ENCODE measurements at regions not wholly inside any gene's neighbourhood (a gene's known extent, or its start where the extent isn't known, plus 50 kb on each side); places are given as distances from the start of the nearest gene placed in this dataset.

GRCh38 chr1:191255354-191256054, 777.8 kb upstream of the BRINP3 start:
- DNase-seq (ENCODE audit: low spot score) (no peak), ATAC-seq (no peak), FAIRE-seq (no peak)
- Histone ChIP-seq H2AFZ (ENCODE audit: low read length) (no peak overlapping the region), H3K9ac (ENCODE audit: insufficient read depth, low read depth, low read length) (no peak overlapping the region), H3K27me3 (ENCODE audit: control insufficient read depth in 1 of 2, insufficient read depth in 2 of 2, low read length in 2 of 2) (no peaks in the 10 kb centered on the region), H3K79me2 (ENCODE audit: insufficient read depth, low read length) (no peaks in the 10 kb centered on the region), H3K4me1 (ENCODE audit: insufficient read depth, low read length) (no peaks in the 10 kb centered on the region), H3K9me3 (ENCODE audit: low read length) (no peaks in the 10 kb centered on the region), H3K4me2 (ENCODE audit: low read depth, low read length) (no peak overlapping the region), H3K27ac (ENCODE audit: extremely low read length, insufficient read depth, low read length) (no peak overlapping the region), H3K4me3 (replicated peaks in 1 of 3; ENCODE audit: insufficient read depth in 1 of 3, low read depth in 2 of 3, low read length in 3 of 3) (no peak overlapping the region), H4K20me1 (ENCODE audit: insufficient read depth, low read length) (no peaks in the 10 kb centered on the region), H3K36me3 (replicated peaks in 1 of 2; ENCODE audit: control insufficient read depth in 1 of 2, insufficient read depth in 2 of 2, low read length in 2 of 2) (no peaks in the 10 kb centered on the region)
- WGBS (ENCODE audit: low lambda C conversion rate) = 0% methylated on average over 3 of the region's 3 CpGs
- in situ Hi-C loops (cut with HindIII; ENCODE audit: extremely low pct_ligation_motif_present, low pct_unique_long_range_greater_than_20kb) = no loop called here
- no TSS peak for BruUV-seq (replicated peaks)
- ChIA-PET POLR2A (no interaction called here), CTCF (ENCODE audit: low intra/inter-chr PET ratio, low total read pairs) (no interaction called here)
- intact Hi-C loops (cut with micrococcal nuclease; ENCODE audit: unreplicated experiment) = no loop called here
- TF ChIP-seq, protein P1, sequence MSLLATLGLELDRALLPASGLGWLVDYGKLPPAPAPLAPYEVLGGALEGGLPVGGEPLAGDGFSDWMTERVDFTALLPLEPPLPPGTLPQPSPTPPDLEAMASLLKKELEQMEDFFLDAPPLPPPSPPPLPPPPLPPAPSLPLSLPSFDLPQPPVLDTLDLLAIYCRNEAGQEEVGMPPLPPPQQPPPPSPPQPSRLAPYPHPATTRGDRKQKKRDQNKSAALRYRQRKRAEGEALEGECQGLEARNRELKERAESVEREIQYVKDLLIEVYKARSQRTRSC (CRISPR knock-in tag; IDR thresholded peaks at IDR 0.05; ENCODE audit: low read depth) = no peak
- TF ChIP-seq, protein P2, sequence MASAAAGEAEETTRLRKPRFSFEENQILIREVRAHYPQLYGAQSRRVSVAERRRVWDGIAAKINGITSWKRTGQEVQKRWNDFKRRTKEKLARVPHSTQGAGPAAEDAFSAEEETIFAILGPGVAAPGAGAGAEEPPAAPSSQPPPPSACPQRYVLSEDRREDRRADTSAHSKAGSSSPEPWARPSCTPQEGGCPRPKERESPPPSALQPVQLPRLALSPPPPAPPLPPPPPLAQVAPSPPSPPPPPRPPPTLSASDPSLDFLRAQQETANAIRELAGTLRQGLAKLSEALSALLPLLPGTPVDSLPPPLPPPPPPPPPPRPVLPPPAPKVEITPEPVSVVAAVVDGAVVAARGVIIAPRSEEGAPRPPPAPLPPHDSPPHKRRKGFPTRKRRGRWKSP (CRISPR knock-in tag; IDR thresholded peaks at IDR 0.05) = no peak
- TF ChIP-seq ZNF703 (CRISPR knock-in tag; IDR thresholded peaks at IDR 0.05; ENCODE audit: borderline replicate concordance) = no peak
- no peak for TF ChIP-seq RFXAP (CRISPR knock-in tag; IDR thresholded peaks at IDR 0.05; ENCODE audit: borderline replicate concordance)
- no peak for TF ChIP-seq SNAI1 (CRISPR knock-in tag; IDR thresholded peaks at IDR 0.05; ENCODE audit: borderline replicate concordance)
- no peak for TF ChIP-seq CREM (IDR thresholded peaks at IDR 0.05)
- no peak for TF ChIP-seq CREM (CRISPR knock-in tag; IDR thresholded peaks at IDR 0.05)
- no peak for TF ChIP-seq KLF9 (CRISPR knock-in tag; IDR thresholded peaks at IDR 0.05; ENCODE audit: low read depth)
- no peak for TF ChIP-seq PAF1 (CRISPR knock-in tag; IDR thresholded peaks at IDR 0.05)
- TF ChIP-seq, protein P3, sequence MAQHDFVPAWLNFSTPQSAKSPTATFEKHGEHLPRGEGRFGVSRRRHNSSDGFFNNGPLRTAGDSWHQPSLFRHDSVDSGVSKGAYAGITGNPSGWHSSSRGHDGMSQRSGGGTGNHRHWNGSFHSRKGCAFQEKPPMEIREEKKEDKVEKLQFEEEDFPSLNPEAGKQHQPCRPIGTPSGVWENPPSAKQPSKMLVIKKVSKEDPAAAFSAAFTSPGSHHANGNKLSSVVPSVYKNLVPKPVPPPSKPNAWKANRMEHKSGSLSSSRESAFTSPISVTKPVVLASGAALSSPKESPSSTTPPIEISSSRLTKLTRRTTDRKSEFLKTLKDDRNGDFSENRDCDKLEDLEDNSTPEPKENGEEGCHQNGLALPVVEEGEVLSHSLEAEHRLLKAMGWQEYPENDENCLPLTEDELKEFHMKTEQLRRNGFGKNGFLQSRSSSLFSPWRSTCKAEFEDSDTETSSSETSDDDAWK (CRISPR knock-in tag; IDR thresholded peaks at IDR 0.05) = no peak
- TF ChIP-seq, protein P4, sequence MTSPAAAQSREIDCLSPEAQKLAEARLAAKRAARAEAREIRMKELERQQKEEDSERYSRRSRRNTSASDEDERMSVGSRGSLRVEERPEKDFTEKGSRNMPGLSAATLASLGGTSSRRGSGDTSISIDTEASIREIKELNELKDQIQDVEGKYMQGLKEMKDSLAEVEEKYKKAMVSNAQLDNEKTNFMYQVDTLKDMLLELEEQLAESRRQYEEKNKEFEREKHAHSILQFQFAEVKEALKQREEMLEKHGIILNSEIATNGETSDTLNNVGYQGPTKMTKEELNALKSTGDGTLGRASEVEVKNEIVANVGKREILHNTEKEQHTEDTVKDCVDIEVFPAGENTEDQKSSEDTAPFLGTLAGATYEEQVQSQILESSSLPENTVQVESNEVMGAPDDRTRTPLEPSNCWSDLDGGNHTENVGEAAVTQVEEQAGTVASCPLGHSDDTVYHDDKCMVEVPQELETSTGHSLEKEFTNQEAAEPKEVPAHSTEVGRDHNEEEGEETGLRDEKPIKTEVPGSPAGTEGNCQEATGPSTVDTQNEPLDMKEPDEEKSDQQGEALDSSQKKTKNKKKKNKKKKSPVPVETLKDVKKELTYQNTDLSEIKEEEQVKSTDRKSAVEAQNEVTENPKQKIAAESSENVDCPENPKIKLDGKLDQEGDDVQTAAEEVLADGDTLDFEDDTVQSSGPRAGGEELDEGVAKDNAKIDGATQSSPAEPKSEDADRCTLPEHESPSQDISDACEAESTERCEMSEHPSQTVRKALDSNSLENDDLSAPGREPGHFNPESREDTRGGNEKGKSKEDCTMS (CRISPR knock-in tag; conservative IDR thresholded peaks at IDR 0.05) = no peak
- TF ChIP-seq TARDBP (CRISPR knock-in tag; IDR thresholded peaks at IDR 0.05) = no peak
- TF ChIP-seq HMGA1 (CRISPR knock-in tag; conservative IDR thresholded peaks at IDR 0.05) = no peak
- TF ChIP-seq FOXK2 (IDR thresholded peaks at IDR 0.05) = no peak
- no peak for TF ChIP-seq REPIN1 (CRISPR knock-in tag; IDR thresholded peaks at IDR 0.05; ENCODE audit: borderline replicate concordance, low read depth)
- TF ChIP-seq ZNF121 (CRISPR knock-in tag; IDR thresholded peaks at IDR 0.05) = no peak
- TF ChIP-seq DZIP1 (CRISPR knock-in tag; IDR thresholded peaks at IDR 0.05) = no peak
- TF ChIP-seq ZNF782 (CRISPR knock-in tag; IDR thresholded peaks at IDR 0.05; ENCODE audit: borderline replicate concordance) = no peak

Measured in HepG2 (cell line).